ENCODE measurements at regions not wholly inside any gene's neighbourhood (a gene's known extent, or its start where the extent isn't known, plus 50 kb on each side); places are given as distances from the start of the nearest gene placed in this dataset.

- no peak for TF ChIP-seq CTCF (IDR thresholded peaks at IDR 0.05)
- no peak for TF ChIP-seq POLR2A (IDR thresholded peaks at IDR 0.05)
Measured at GRCh38 chr10:57809961-57810360, 457.7 kb downstream of the IPMK start.
